BE2C (cell line): ENCODE measurements at regions not wholly inside any gene's neighbourhood (a gene's known extent, or its start where the extent isn't known, plus 50 kb on each side); places are given as distances from the start of the nearest gene placed in this dataset.
A peak's percentile ranks its signal among the peaks of the same experiment; 100 is the strongest.
"Not testable (repeated sequence)": the region's sequence is repeated elsewhere in the genome, so short reads cannot be mapped to it uniquely, and the experiment has no call there.

Experiments
- DNase-seq: peaks from one replicate; pipeline ENCODE4 v3.0.0-alpha.2; 2020
- H3K27me3 ChIP-seq: fragments of 250-450 bp; sonication (Bioruptor Pico); 2 replicates; pipeline ENCODE4 v1.5.1; 2020; ENCODE audit warnings: mild to moderate bottlenecking
- H3K36me3 ChIP-seq: fragments of 250-450 bp; sonication (Bioruptor Pico); 2 replicates; pipeline ENCODE4 v1.5.1; 2020; ENCODE audit warnings: mild to moderate bottlenecking
- H3K4me1 ChIP-seq: fragments of 250-450 bp; sonication (Bioruptor Pico); 2 replicates; pipeline ENCODE4 v1.5.1; 2020
- H3K4me3 ChIP-seq: 2 replicates; pipeline ENCODE4 v1.5.1; 2011; ENCODE audit warnings: low read depth, low read length
- H3K9me3 ChIP-seq: fragments of 250-450 bp; sonication (Bioruptor Pico); 2 replicates; pipeline ENCODE4 v1.5.1; 2020
- TF ChIP-seq, protein P1 (sequence below): IDR thresholded peaks from 2 replicates; pipeline ENCODE4 v1.5.1; 2012; ENCODE audit warnings: mild to moderate bottlenecking, low read depth, low read length

DNA sequence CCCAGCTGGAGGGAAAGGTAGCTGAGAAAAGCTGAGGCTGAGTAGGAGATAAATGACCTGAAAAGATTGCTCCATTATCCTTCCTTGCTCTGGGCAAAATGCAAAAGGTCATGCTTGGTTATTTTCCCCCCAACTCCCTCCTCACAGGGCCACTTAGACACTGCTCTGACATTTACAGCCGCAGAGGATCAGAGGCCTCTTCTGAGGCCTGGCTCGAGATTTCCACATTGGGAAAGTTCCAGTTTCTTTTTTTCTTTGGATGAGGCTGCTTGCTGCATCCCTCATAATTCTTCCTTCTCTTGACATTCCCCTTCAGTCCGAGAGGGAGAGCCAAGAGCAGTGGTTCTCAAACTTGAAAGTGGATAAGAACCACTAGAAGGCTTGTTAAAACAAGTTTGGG lies 60.1 kb upstream of the HSPA9 start:
- Histone ChIP-seq H3K9me3 (no peaks in the 10 kb centered on the region), H3K27me3 (no peaks in the 10 kb centered on the region), H3K4me3 (no peak overlapping the region), H3K36me3 (no peaks in the 10 kb centered on the region), H3K4me1 (no peaks in the 10 kb centered on the region)
- no peak for DNase-seq
- TF ChIP-seq, protein P1, sequence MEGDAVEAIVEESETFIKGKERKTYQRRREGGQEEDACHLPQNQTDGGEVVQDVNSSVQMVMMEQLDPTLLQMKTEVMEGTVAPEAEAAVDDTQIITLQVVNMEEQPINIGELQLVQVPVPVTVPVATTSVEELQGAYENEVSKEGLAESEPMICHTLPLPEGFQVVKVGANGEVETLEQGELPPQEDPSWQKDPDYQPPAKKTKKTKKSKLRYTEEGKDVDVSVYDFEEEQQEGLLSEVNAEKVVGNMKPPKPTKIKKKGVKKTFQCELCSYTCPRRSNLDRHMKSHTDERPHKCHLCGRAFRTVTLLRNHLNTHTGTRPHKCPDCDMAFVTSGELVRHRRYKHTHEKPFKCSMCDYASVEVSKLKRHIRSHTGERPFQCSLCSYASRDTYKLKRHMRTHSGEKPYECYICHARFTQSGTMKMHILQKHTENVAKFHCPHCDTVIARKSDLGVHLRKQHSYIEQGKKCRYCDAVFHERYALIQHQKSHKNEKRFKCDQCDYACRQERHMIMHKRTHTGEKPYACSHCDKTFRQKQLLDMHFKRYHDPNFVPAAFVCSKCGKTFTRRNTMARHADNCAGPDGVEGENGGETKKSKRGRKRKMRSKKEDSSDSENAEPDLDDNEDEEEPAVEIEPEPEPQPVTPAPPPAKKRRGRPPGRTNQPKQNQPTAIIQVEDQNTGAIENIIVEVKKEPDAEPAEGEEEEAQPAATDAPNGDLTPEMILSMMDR: no peak

DNA sequence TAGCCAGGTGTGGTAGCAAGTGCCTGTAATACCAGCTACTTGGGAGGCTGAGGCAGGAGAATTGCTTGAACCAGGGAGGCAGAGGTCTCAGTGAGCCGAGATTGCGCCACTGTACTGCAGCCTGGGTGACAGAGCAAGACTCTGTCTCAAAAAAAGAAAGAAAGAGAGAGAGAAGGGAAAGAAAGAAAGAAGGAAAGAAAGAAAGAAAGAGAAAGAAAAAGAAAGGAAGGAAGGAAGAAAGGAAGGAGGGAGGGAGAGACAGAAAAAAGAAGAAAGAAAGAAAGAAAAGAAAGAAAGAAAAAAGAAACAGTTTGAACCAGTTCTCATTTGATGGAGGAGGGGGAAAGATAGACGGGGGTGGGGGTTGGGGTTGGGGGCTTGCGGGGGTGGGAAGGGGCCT lies 59.6 kb upstream of the HSPA9 start:
- not testable (repeated sequence) for H3K4me1 ChIP-seq, DNase-seq, H3K4me3 ChIP-seq, H3K9me3 ChIP-seq, H3K27me3 ChIP-seq, H3K36me3 ChIP-seq

DNA sequence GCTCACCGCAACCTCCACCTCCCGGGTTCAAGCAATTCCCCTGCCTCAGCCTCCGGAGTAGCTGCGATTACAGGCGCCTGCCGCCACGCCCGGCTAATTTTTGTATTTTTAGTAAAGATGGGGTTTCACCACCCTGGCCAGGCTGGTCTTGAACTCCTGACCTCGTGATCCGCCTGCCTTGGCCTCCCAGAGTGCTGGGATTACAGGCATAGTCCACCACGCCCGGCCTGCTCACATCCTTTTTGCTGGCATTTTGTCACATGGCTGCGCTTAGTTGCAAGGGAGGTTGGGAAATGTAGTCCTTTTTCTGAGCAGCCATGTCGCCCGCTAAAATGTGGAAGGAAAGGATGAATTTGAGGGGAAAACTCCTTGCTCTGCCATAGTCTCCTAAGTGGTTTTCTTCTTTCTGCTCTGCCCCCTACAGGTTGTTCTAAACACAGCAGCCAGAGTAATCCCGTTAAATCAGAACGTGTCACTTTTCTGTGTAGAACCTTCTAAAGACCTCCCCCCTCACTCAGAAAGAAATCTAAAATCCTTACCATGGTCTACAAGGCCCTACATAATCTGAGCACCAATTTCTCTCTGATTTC lies 57.8 kb upstream of the HSPA9 start:
- Histone ChIP-seq H3K9me3 (no peaks in the 10 kb centered on the region), H3K4me1 (no peaks in the 10 kb centered on the region), H3K36me3 (no peaks in the 10 kb centered on the region), H3K4me3 (no peak overlapping the region), H3K27me3 (no peaks in the 10 kb centered on the region)
- TF ChIP-seq, protein P1: peak; percentile 65
- peak; percentile 77 for DNase-seq

DNA sequence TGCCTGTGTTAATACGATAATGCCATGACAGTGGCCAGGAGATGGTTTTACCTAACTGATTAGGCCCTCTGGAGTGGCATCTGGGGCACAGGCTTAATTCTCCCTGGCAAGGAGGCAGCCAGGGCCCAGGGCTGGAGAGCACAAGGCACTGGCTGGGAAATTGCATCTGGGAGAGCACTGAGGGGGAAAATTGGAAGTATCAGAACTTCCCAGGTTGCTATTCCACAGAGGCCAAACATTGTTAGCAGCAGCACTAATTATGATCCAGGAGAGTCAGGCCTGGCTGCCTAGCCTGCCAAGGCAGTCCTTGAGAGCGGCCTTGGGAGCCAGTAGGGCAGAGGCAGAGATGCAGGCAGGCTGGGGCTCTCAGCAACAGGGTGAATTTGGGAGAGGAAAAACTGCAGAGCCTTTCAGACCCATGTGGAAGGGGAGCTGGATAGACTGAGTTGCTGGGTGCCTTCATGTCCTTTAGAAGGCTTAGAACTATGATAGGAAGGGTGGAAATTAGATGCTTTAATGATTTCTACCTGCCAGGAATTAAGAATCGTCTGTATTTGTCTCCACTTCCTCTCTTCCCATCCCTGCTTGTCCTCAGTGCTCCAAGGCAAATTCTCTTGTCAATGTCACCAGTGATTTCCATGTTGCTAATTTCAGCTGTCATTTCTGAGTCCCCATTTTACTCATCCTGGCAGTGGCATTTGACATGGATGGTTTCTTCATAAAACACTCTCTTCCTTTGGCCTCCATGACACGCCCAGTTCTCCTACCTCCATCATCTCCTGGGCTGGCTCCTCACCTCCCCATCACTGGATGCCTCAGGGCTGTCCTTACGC lies 56.1 kb upstream of the HSPA9 start:
- Histone ChIP-seq H3K27me3 (no peaks in the 10 kb centered on the region), H3K4me1 (no peaks in the 10 kb centered on the region), H3K9me3 (no peaks in the 10 kb centered on the region), H3K4me3 (no peak overlapping the region), H3K36me3 (no peaks in the 10 kb centered on the region)
- TF ChIP-seq, protein P1: no peak
- DNase-seq: no peak

DNA sequence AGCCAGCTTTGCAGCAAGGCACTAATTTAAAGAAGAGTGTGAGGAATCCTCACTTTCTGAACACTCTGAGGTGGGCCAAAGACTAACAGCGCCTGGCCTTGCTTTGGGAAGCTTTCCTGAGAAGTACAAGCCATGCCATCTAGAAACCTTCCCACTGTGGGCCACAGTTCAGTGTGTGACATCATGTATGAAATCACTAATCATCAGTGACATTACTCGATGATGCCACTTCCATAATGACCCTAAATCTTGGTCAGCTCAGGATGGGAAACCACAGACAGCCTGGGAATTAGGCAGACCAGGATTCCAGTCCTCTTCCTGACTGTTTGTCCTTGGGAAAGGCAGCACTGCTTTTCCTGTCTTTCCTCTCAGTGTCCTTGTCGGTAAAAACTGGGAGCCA lies 54.2 kb upstream of the HSPA9 start:
- Histone ChIP-seq H3K27me3 (no peaks in the 10 kb centered on the region), H3K9me3 (no peaks in the 10 kb centered on the region), H3K36me3 (no peaks in the 10 kb centered on the region), H3K4me3 (no peak overlapping the region), H3K4me1 (no peaks in the 10 kb centered on the region)
- TF ChIP-seq, protein P1: no peak
- DNase-seq: no peak

DNA sequence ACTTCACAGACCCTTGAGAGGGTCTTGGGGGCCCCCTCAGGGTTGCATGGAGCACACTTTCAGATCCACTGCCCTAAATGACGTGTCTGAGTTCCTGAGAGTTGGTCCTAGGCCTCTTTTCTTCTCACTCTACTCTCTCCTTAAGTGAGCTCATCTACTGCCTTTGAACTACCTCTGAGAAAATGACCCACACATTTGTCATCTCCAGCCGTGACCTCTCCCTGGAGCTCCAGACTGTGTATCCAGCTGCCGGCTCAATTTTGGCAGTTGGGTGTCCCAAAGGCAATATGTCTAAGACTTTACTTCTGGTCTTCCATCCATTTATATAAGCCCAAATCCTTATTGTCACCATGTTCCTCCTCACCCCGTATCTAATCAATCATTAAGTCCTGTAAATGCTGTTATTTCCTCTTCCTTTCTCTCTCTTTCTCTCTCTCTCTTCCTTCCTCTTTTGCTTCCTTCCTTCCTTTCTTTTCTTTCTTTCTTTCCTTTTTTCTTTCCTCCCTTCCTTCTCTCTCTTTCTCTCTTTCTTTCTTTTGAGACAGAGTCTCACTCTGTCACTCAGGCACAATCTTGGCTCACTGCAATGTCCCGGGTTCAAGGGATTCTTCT lies 51.2 kb upstream of the HSPA9 start:
- no peak for DNase-seq
- no peaks in the 10 kb centered on the region for H3K4me1 ChIP-seq
- TF ChIP-seq, protein P1: no peak

More for the DNA sequence above, 51.2 kb upstream of the HSPA9 start:
- H3K36me3 ChIP-seq: no peaks in the 10 kb centered on the region
- no peaks in the 10 kb centered on the region for H3K9me3 ChIP-seq
- no peaks in the 10 kb centered on the region for H3K27me3 ChIP-seq
- H3K4me3 ChIP-seq: no peak overlapping the region
